ENCODE measurements at regions not wholly inside any gene's neighbourhood (a gene's known extent, or its start where the extent isn't known, plus 50 kb on each side); places are given as distances from the start of the nearest gene placed in this dataset.

- no peaks in the 10 kb centered on the region for H3K36me3 Mint-ChIP-seq (ENCODE audit: insufficient read depth)
- H3K4me1 Mint-ChIP-seq (ENCODE audit: low read depth in 2 of 2): no peaks in the 10 kb centered on the region
- no peak overlapping the region for H3K4me3 Mint-ChIP-seq
- peaks cover 4 to 8% of the 10 kb centered on the region in 2 donors for H3K27me3 Mint-ChIP-seq
- H3K9me3 Mint-ChIP-seq: peaks cover 0 to 5% of the 10 kb centered on the region in 2 donors
- DNase-seq (no peak), ATAC-seq (replicated peaks) (no peak)
- no peak overlapping the region for H3K27ac Mint-ChIP-seq
Measured at GRCh38 chr9:3004572-3004971, 160.7 kb upstream of the PUM3 start.

DNA sequence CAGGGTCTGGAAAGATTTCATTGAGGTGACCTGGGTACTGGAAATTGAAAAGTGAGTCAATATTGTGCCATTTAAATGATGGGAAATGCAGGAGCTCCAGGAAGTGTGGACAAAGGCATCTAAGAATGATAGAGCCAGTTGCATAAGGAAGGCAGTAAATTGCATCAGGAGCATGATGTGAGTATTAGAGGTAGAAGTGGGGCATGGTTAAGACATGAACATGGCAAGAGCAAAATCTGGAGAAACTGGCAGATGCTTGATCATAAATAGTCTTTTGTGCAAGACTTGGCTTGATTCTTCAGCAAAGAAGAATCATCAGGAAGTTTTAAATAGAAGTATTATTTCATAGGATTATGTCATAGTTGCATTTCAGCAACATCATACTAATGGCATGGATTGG lies 157.4 kb upstream of the PUM3 start:
- H3K9me3 Mint-ChIP-seq: peaks cover 0 to 3% of the 10 kb centered on the region in 2 donors
- H3K27ac Mint-ChIP-seq: no peak overlapping the region
- no peaks in the 10 kb centered on the region for H3K36me3 Mint-ChIP-seq (ENCODE audit: insufficient read depth)
- peaks cover 0 to 8% of the 10 kb centered on the region in 2 donors for H3K27me3 Mint-ChIP-seq
- no peak for ATAC-seq (replicated peaks)
- no peak overlapping the region for H3K4me3 Mint-ChIP-seq
- DNase-seq: no peak
- no peaks in the 10 kb centered on the region for H3K4me1 Mint-ChIP-seq (ENCODE audit: low read depth in 2 of 2)

DNA sequence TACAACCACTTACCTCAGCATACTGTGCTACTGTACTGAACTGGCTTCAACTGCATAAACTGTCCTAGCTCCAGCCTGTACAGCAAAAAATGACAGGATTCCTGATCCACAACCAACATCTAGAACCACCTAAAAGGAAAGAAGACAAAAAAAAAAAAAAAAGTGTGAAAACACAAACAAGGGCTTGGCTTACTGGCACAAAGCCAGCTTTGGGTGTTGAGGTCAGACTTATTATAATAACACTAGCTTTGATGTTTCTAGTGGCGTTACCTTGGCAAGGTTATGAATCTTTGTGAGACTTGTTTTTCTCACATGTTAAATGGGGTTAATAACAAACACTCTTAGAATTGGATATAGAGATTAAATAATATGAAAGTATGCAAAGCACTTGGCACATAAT lies 148.5 kb upstream of the PUM3 start:
- no peak for DNase-seq
- ATAC-seq (replicated peaks): no peak
- Mint-ChIP-seq H3K27ac (no peak overlapping the region), H3K27me3 (peaks cover 5 to 10% of the 10 kb centered on the region in 2 donors), H3K4me1 (ENCODE audit: low read depth in 2 of 2) (peaks cover 0 to 3% of the 10 kb centered on the region in 2 donors), H3K9me3 (peaks cover 0 to 2% of the 10 kb centered on the region in 2 donors), H3K36me3 (ENCODE audit: insufficient read depth) (no peaks in the 10 kb centered on the region), H3K4me3 (no peak overlapping the region)

GRCh38 chr9:2991292-2991691 lies 147.4 kb upstream of the PUM3 start:
- Mint-ChIP-seq H3K4me1 (ENCODE audit: low read depth in 2 of 2) (peaks cover 0 to 3% of the 10 kb centered on the region in 2 donors), H3K36me3 (ENCODE audit: insufficient read depth) (no peaks in the 10 kb centered on the region), H3K27me3 (peaks cover 14 to 18% of the 10 kb centered on the region in 2 donors), H3K9me3 (peaks cover 0 to 2% of the 10 kb centered on the region in 2 donors), H3K27ac (no peak overlapping the region), H3K4me3 (no peak overlapping the region)
- DNase-seq (no peak), ATAC-seq (replicated peaks) (no peak)

- DNase-seq (no peak), ATAC-seq (replicated peaks) (no peak)
- Mint-ChIP-seq H3K4me3 (no peak overlapping the region), H3K36me3 (ENCODE audit: insufficient read depth) (peaks cover 3% of the 10 kb centered on the region), H3K9me3 (peaks cover 0 to 2% of the 10 kb centered on the region in 2 donors), H3K27me3 (peaks cover 14 to 29% of the 10 kb centered on the region in 2 donors), H3K4me1 (ENCODE audit: low read depth in 2 of 2) (peaks cover 0 to 3% of the 10 kb centered on the region in 2 donors), H3K27ac (no peak overlapping the region)
Measured at GRCh38 chr9:2987679-2988078, 143.8 kb upstream of the PUM3 start.

- Mint-ChIP-seq H3K4me3 (no peak overlapping the region), H3K9me3 (peaks cover 0 to 4% of the 10 kb centered on the region in 2 donors), H3K4me1 (ENCODE audit: low read depth in 2 of 2) (no peaks in the 10 kb centered on the region), H3K36me3 (ENCODE audit: insufficient read depth) (peaks cover 3% of the 10 kb centered on the region), H3K27ac (no peak overlapping the region), H3K27me3 (peaks cover 20 to 29% of the 10 kb centered on the region in 2 donors)
- ATAC-seq (replicated peaks) (no peak), DNase-seq (no peak)
Measured at GRCh38 chr9:2985343-2985742, 141.4 kb upstream of the PUM3 start.

DNA sequence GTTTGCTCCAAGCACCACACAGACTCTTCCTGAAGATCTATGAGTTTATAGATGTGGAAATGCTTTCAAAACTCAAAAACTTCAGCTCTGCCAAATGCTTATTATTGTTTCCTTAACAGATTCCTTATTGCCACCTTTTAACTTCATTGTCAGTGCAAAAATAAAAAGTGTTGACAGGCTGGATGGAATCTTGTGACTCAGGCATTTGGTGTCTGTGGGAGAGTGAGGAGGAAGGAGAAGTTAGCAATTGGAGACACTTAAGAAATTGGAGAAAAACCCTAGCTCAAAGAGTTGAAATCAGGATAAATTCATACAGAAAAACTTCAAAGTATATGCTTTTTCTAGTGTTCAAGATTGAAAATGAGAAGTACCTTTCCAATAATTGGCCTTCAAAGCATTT lies 140.6 kb upstream of the PUM3 start:
- Mint-ChIP-seq H3K4me1 (ENCODE audit: low read depth in 2 of 2) (no peaks in the 10 kb centered on the region), H3K27ac (no peak overlapping the region), H3K9me3 (peaks cover 0 to 2% of the 10 kb centered on the region in 2 donors), H3K27me3 (peaks cover 20 to 29% of the 10 kb centered on the region in 2 donors), H3K4me3 (no peak overlapping the region), H3K36me3 (ENCODE audit: insufficient read depth) (peaks cover 3% of the 10 kb centered on the region)
- DNase-seq: no peak
- no peak for ATAC-seq (replicated peaks)

- no peaks in the 10 kb centered on the region for H3K4me1 Mint-ChIP-seq (ENCODE audit: low read depth in 2 of 2)
Measured at GRCh38 chr9:2979957-2980610, 136.2 kb upstream of the PUM3 start.

DNA sequence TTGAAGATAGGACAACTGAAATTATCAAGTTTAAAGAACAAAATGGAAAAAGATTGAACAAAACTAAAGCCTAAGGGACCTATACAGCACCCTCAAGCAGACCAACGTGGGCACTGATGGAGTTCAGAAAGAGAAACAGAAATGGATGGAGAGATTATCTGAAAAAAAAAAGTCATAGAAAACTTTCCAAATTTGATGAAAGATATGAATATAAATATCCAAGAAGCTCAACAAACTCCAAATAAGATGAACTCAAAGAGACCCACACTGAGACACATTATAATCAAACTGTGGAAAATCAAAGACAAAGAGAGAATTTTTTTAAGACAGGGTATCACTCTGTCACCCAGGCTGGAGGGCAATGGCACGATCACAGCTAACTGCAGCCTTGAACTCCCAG lies 128.6 kb upstream of the PUM3 start:
- H3K36me3 Mint-ChIP-seq (ENCODE audit: insufficient read depth): no peaks in the 10 kb centered on the region
- H3K27me3 Mint-ChIP-seq: peaks cover 0 to 16% of the 10 kb centered on the region in 2 donors
- no peaks in the 10 kb centered on the region for H3K4me1 Mint-ChIP-seq (ENCODE audit: low read depth in 2 of 2)

More at GRCh38 chr9:2979957-2980610, 136.2 kb upstream of the PUM3 start:
- H3K27ac Mint-ChIP-seq: no peak overlapping the region
- no peaks in the 10 kb centered on the region for H3K36me3 Mint-ChIP-seq (ENCODE audit: insufficient read depth)
- H3K27me3 Mint-ChIP-seq: peaks cover 2 to 5% of the 10 kb centered on the region in 2 donors
- H3K4me3 Mint-ChIP-seq: no peak overlapping the region
- peaks cover 0 to 2% of the 10 kb centered on the region in 2 donors for H3K9me3 Mint-ChIP-seq
- ATAC-seq (replicated peaks): no peak
- no peak for DNase-seq

GRCh38 chr9:2970864-2971263 lies 127.0 kb upstream of the PUM3 start:
- H3K27me3 Mint-ChIP-seq: peaks cover 0 to 16% of the 10 kb centered on the region in 2 donors
- no peaks in the 10 kb centered on the region for H3K36me3 Mint-ChIP-seq (ENCODE audit: insufficient read depth)
- H3K27ac Mint-ChIP-seq: no peak overlapping the region
- H3K9me3 Mint-ChIP-seq: peaks cover 0 to 12% of the 10 kb centered on the region in 2 donors
- ATAC-seq (replicated peaks) (no peak), DNase-seq (no peak)
- H3K4me3 Mint-ChIP-seq: no peak overlapping the region
- H3K4me1 Mint-ChIP-seq (ENCODE audit: low read depth in 2 of 2): no peaks in the 10 kb centered on the region

More for the DNA sequence above, 128.6 kb upstream of the PUM3 start:
- ATAC-seq (replicated peaks) (no peak), DNase-seq (no peak)
- Mint-ChIP-seq H3K9me3 (peaks cover 0 to 12% of the 10 kb centered on the region in 2 donors), H3K4me3 (no peak overlapping the region), H3K27ac (no peak overlapping the region)

DNA sequence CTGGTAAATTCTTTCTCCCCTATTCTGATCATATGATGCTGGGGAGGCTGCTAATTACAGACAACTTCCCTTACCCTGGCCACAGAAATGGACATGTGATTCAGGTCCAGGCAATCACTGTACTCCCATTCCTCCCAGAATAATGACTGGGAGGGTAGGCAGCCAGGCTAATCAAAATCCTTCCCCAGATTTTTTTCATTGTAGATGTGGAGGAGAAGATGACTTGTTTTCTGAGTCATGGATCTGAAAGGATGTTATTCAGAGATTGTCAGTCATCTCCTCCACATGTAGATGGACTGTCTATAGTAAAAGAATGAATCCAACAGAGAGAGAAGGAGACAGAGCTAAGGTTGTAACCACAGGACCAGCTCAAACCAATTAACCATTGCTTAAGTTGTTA lies 123.9 kb upstream of the PUM3 start:
- H3K36me3 Mint-ChIP-seq (ENCODE audit: insufficient read depth): no peaks in the 10 kb centered on the region
- H3K4me1 Mint-ChIP-seq (ENCODE audit: low read depth in 2 of 2): no peaks in the 10 kb centered on the region

DNA sequence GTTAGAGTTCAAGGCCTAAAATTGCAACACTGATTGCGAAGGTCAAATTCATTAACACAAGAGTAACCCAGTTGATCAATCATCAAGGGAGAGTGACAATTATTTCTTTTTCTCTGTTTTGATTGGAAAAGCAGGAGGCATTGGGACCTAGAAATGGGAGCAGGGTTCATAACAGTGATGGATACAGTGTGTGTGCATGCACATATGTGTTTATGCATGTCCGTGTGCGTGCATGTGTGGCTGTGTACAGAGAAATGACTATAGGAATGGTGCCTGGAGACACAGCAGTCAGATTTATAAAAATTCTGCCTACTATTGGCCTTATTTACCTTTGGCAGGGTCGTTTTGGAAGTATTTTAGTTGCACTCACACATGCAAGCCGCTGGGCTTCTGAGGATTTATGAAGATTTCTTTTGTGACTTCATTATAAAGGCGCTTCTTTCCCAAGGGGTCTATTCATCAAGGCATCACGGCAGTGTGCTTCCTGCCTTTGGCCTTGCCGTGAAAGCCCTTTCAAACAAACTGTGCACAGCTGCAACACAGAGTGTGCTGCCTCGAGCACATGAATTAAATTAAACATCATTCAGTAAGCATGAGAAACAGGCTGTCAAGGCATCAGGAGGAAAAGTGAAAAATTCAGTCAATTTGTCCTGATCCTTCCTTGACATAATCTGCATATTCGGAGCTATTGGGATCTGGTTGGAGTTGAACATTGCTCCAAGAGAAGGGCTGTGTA lies 122.8 kb upstream of the PUM3 start:
- Mint-ChIP-seq H3K27me3 (peaks cover 15 to 16% of the 10 kb centered on the region in 2 donors), H3K27ac (no peak overlapping the region), H3K4me3 (no peak overlapping the region), H3K9me3 (peaks cover 0 to 11% of the 10 kb centered on the region in 2 donors), H3K4me1 (ENCODE audit: low read depth in 2 of 2) (no peaks in the 10 kb centered on the region), H3K36me3 (ENCODE audit: insufficient read depth) (no peaks in the 10 kb centered on the region)
- DNase-seq (no peak), ATAC-seq (replicated peaks) (no peak)

More for the DNA sequence above, 123.9 kb upstream of the PUM3 start:
- Mint-ChIP-seq H3K27me3 (peaks cover 7 to 16% of the 10 kb centered on the region in 2 donors), H3K9me3 (peaks cover 0 to 12% of the 10 kb centered on the region in 2 donors), H3K4me3 (no peak overlapping the region), H3K27ac (no peak overlapping the region)
- DNase-seq: no peak
- no peak for ATAC-seq (replicated peaks)

DNA sequence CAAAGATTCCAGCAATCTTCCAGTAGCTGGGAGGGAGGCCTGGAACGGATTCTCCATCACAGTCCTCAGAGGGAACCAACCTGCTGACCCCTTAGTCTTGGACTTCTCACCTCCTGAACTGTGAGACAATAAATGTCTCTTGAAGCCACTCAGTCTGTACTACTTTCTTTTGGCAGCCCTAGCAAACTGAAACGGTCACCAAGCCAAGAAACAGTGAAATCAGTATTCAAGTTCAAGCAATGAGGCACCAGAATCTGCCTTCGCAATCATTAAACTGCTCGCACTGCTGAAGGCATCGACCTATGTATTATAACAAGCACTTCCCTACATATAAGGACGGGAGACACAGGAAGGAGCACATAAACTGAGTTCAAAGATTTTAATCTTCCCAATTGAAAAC lies 120.6 kb upstream of the PUM3 start:
- no peak for DNase-seq
- H3K4me3 Mint-ChIP-seq: no peak overlapping the region
- H3K9me3 Mint-ChIP-seq: peaks cover 0 to 4% of the 10 kb centered on the region in 2 donors
- no peaks in the 10 kb centered on the region for H3K4me1 Mint-ChIP-seq (ENCODE audit: low read depth in 2 of 2)
- ATAC-seq (replicated peaks): no peak
- H3K27ac Mint-ChIP-seq: no peak overlapping the region
- peaks cover 8 to 15% of the 10 kb centered on the region in 2 donors for H3K27me3 Mint-ChIP-seq
- H3K36me3 Mint-ChIP-seq (ENCODE audit: insufficient read depth): no peaks in the 10 kb centered on the region

GRCh38 chr9:2963307-2963706 lies 119.4 kb upstream of the PUM3 start:
- H3K27ac Mint-ChIP-seq: no peak overlapping the region
- DNase-seq: no peak
- no peaks in the 10 kb centered on the region for H3K9me3 Mint-ChIP-seq
- no peak overlapping the region for H3K4me3 Mint-ChIP-seq
- ATAC-seq (replicated peaks): no peak
- H3K27me3 Mint-ChIP-seq: peaks cover 6 to 15% of the 10 kb centered on the region in 2 donors
- H3K4me1 Mint-ChIP-seq (ENCODE audit: low read depth in 2 of 2): no peaks in the 10 kb centered on the region
- H3K36me3 Mint-ChIP-seq (ENCODE audit: insufficient read depth): no peaks in the 10 kb centered on the region
